C4-2B (cell line): ENCODE measurements at regions not wholly inside any gene's neighbourhood (a gene's known extent, or its start where the extent isn't known, plus 50 kb on each side); places are given as distances from the start of the nearest gene placed in this dataset.
"Not testable (repeated sequence)": the region's sequence is repeated elsewhere in the genome, so short reads cannot be mapped to it uniquely, and the experiment has no call there.

Experiments used
- H3K27ac ChIP-seq: fragments of 450-650 bp; 2 replicates; pipeline ENCODE4 v1.5.1; 2017
- CTCF ChIP-seq: fragments of 450-650 bp; conservative IDR thresholded peaks from 2 replicates; pipeline ENCODE4 v1.5.1; 2017; ENCODE audit warnings: mild to moderate bottlenecking
- ZFX ChIP-seq: fragments of 450-650 bp; IDR thresholded peaks from 2 replicates; pipeline ENCODE4 v1.6.1; 2017

- no peak overlapping the region for H3K27ac ChIP-seq
- TF ChIP-seq CTCF = no peak
- no peak for TF ChIP-seq ZFX
Observed at GRCh38 chrX:1833656-1834360, 218.9 kb downstream of the ASMT start.

- H3K27ac ChIP-seq = no peak overlapping the region
- TF ChIP-seq ZFX (no peak), CTCF (no peak)
Observed at GRCh38 chrX:1835056-1835455, 220.2 kb downstream of the ASMT start.

GRCh38 chrX:1836683-1837082 lies 221.8 kb downstream of the ASMT start:
- TF ChIP-seq ZFX (no peak), CTCF (no peak)
- H3K27ac ChIP-seq = no peak overlapping the region

- no peak overlapping the region for H3K27ac ChIP-seq
- TF ChIP-seq CTCF = no peak
- no peak for TF ChIP-seq ZFX
Observed at GRCh38 chrX:1841746-1842145, 226.9 kb downstream of the ASMT start.

- H3K27ac ChIP-seq = not testable (repeated sequence)
Observed at GRCh38 chrX:1847000-1847399, 232.1 kb downstream of the ASMT start.

- not testable (repeated sequence) for H3K27ac ChIP-seq
Observed at GRCh38 chrX:1847790-1848189, 232.9 kb downstream of the ASMT start.

- no peak overlapping the region for H3K27ac ChIP-seq
- no peak for TF ChIP-seq ZFX
- no peak for TF ChIP-seq CTCF
Observed at GRCh38 chrX:1851527-1851926, 236.7 kb downstream of the ASMT start.

- TF ChIP-seq CTCF (no peak), ZFX (no peak)
- H3K27ac ChIP-seq = no peak overlapping the region
Observed at GRCh38 chrX:1852082-1852481, 237.2 kb downstream of the ASMT start.
